NB4 (cell line): ENCODE measurements at regions not wholly inside any gene's neighbourhood (a gene's known extent, or its start where the extent isn't known, plus 50 kb on each side); places are given as distances from the start of the nearest gene placed in this dataset.

Source experiments
- POLR2A ChIP-seq: IDR thresholded peaks from 2 replicates; pipeline ENCODE4 v1.6.1; 2011; ENCODE audit warnings: mild to moderate bottlenecking; ENCODE audit not compliant: insufficient read length; ENCODE audit errors: extremely low read depth
- TF ChIP-seq, protein P1 (sequence below): IDR thresholded peaks from one replicate; pipeline ENCODE4 v1.5.1; 2012; ENCODE audit warnings: low read depth, low read length

DNA sequence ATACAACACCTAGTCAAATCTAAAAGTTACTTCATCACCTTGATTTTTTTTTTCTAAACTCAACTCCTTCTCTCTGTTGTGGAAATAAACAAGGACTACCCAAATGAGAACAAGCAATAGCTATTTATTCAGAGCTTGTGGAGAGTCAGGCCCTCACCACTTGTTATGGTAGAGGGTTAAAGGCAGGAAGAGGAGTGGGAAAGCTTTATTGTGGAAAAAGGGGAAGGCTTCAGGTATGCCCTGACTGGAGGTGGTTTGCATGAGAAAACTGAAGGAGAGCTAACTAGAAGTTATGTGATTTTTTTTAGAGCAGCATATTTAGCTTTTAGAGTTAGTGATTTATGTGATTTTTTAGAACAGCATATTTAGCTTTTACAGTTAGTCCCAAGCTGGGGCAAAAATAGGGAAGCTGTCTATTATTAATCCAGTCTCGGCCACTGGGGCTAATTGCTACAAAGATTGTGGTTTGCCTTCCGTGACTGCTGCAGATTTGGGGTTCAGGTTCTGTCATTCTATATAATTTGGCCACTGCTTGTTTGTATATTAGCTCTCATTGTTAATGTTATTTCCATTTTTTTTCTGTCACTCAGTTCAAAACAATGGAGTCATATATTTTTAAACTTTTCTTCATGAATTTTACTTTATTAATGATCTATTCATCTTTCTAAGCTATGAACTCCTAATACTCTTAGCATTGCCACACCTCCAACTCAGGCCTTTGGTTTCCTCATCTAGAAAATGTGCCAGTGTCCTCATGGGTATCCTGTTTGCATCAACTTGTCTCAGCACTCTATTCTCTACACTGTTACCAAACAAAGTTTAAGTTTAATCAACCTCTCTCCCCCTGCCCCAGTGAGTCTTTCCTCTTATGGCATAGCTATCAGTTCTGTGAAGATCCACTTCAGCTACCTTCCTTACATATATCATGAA lies 713.0 kb downstream of the BRINP3 start:
- TF ChIP-seq, protein P1, sequence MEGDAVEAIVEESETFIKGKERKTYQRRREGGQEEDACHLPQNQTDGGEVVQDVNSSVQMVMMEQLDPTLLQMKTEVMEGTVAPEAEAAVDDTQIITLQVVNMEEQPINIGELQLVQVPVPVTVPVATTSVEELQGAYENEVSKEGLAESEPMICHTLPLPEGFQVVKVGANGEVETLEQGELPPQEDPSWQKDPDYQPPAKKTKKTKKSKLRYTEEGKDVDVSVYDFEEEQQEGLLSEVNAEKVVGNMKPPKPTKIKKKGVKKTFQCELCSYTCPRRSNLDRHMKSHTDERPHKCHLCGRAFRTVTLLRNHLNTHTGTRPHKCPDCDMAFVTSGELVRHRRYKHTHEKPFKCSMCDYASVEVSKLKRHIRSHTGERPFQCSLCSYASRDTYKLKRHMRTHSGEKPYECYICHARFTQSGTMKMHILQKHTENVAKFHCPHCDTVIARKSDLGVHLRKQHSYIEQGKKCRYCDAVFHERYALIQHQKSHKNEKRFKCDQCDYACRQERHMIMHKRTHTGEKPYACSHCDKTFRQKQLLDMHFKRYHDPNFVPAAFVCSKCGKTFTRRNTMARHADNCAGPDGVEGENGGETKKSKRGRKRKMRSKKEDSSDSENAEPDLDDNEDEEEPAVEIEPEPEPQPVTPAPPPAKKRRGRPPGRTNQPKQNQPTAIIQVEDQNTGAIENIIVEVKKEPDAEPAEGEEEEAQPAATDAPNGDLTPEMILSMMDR: no peak
- no peak for TF ChIP-seq POLR2A
